ENCODE measurements at regions not wholly inside any gene's neighbourhood (a gene's known extent, or its start where the extent isn't known, plus 50 kb on each side); places are given as distances from the start of the nearest gene placed in this dataset.

GRCh38 chr7:32406386-32406785 lies 83.8 kb downstream of the LSM5 start:
- no peak for TF ChIP-seq ZFX (IDR thresholded peaks at IDR 0.05; ENCODE audit: borderline replicate concordance)
- TF ChIP-seq CTCF (IDR thresholded peaks at IDR 0.05) = no peak
- no peak overlapping the region for H3K27ac ChIP-seq

GRCh38 chr7:32403463-32404229 lies 86.5 kb downstream of the LSM5 start:
- TF ChIP-seq CTCF (IDR thresholded peaks at IDR 0.05) = no peak
- no peak for TF ChIP-seq ZFX (IDR thresholded peaks at IDR 0.05; ENCODE audit: borderline replicate concordance)
- no peak overlapping the region for H3K27ac ChIP-seq

- no peak overlapping the region for H3K27ac ChIP-seq
- TF ChIP-seq ZFX (IDR thresholded peaks at IDR 0.05; ENCODE audit: borderline replicate concordance) (no peak), CTCF (IDR thresholded peaks at IDR 0.05) (no peak)
Measured at GRCh38 chr7:32400676-32401075, 89.5 kb downstream of the LSM5 start.

GRCh38 chr7:32399311-32399710 lies 90.9 kb downstream of the LSM5 start:
- TF ChIP-seq ZFX (IDR thresholded peaks at IDR 0.05; ENCODE audit: borderline replicate concordance) (no peak), CTCF (IDR thresholded peaks at IDR 0.05) (no peak)
- no peak overlapping the region for H3K27ac ChIP-seq

- H3K27ac ChIP-seq = no peak overlapping the region
- TF ChIP-seq CTCF (IDR thresholded peaks at IDR 0.05) = no peak
- TF ChIP-seq ZFX (IDR thresholded peaks at IDR 0.05; ENCODE audit: borderline replicate concordance) = no peak
Measured at GRCh38 chr7:32395168-32395567, 95.0 kb downstream of the LSM5 start.

GRCh38 chr7:32393861-32394260 lies 96.3 kb downstream of the LSM5 start:
- no peak for TF ChIP-seq CTCF (IDR thresholded peaks at IDR 0.05)

GRCh38 chr7:32390210-32390609 lies 100.0 kb downstream of the LSM5 start:
- no peak overlapping the region for H3K27ac ChIP-seq
- TF ChIP-seq ZFX (IDR thresholded peaks at IDR 0.05; ENCODE audit: borderline replicate concordance) = no peak
- TF ChIP-seq CTCF (IDR thresholded peaks at IDR 0.05) = 0 out of 2 replicates have a peak, but pooled peaks have one; percentile 14

More at GRCh38 chr7:32393861-32394260, 96.3 kb downstream of the LSM5 start:
- no peak overlapping the region for H3K27ac ChIP-seq

All from 22Rv1 (cell line).